GM12874 (cell line): ENCODE measurements at regions not wholly inside any gene's neighbourhood (a gene's known extent, or its start where the extent isn't known, plus 50 kb on each side); places are given as distances from the start of the nearest gene placed in this dataset.

Experiments
- CTCF ChIP-seq: IDR thresholded peaks from 2 replicates; pipeline ENCODE4 v1.5.1; 2011; ENCODE audit warnings: low read depth, mild to moderate bottlenecking, control low read depth, low read length, moderate library complexity; ENCODE audit not compliant: insufficient read depth

- peak; percentile 86 for TF ChIP-seq CTCF
These were observed 66.7 kb upstream of the PITRM1 start for GRCh38 chr10:3239066-3239919.

GRCh38 chr10:3238115-3238871 lies 65.7 kb upstream of the PITRM1 start:
- TF ChIP-seq CTCF = no peak

GRCh38 chr10:3237530-3237929 lies 64.9 kb upstream of the PITRM1 start:
- no peak for TF ChIP-seq CTCF

GRCh38 chr10:3236644-3237404 lies 64.2 kb upstream of the PITRM1 start:
- no peak for TF ChIP-seq CTCF

GRCh38 chr10:3235996-3236510 lies 63.5 kb upstream of the PITRM1 start:
- no peak for TF ChIP-seq CTCF

- TF ChIP-seq CTCF = no peak
These were observed 62.8 kb upstream of the PITRM1 start for GRCh38 chr10:3235395-3235794.
